PC-9 (cell line): ENCODE measurements at regions not wholly inside any gene's neighbourhood (a gene's known extent, or its start where the extent isn't known, plus 50 kb on each side); places are given as distances from the start of the nearest gene placed in this dataset.

Source experiments
- BruUV-seq: library from RNA; stranded (reverse); fragments of 400-500 nt; replicated peaks from 2 replicates; lab custom pipeline; 2021; lab: Mats Ljungman, UMichigan
- CTCF ChIA-PET: fragments of 300-600 bp; sonication (Branson Sonifier 250); formaldehyde crosslinking; loops from one replicate; lab custom pipeline; 2022; ENCODE audit warnings: antibody characterized with exemption; lab: Charles Lee
- POLR2A ChIA-PET: fragments of 300-600 bp; sonication (Branson Sonifier 250); formaldehyde crosslinking; loops from one replicate; lab custom pipeline; 2022; ENCODE audit warnings: antibody characterized with exemption; ENCODE audit not compliant: unreplicated experiment; lab: Charles Lee
- DNase-seq, 2 experiments: peaks; one replicate each; pipeline versions ENCODE4 v3.0.0 to v3.0.0-alpha.2; 2015 to 2022; ENCODE audit warnings: mixed read lengths in 1 of 2
- H2AFZ ChIP-seq: fragments of 200-600 bp; sonication (generic); 2 replicates; pipeline ENCODE4 v1.8.1; 2017; ENCODE audit warnings: antibody characterized with exemption
- H3F3A ChIP-seq: fragments of 200-600 bp; sonication (generic); 2 replicates; pipeline ENCODE4 v1.8.1; 2017; ENCODE audit warnings: antibody characterized with exemption, mild to moderate bottlenecking, low read depth; ENCODE audit not compliant: insufficient read depth
- H3K27ac ChIP-seq: fragments of 200-600 bp; sonication (generic); 2 replicates; pipeline ENCODE4 v1.6.1; 2016; ENCODE audit warnings: mixed run types
- H3K27me3 ChIP-seq: fragments of 200-600 bp; sonication (generic); 2 replicates; pipeline ENCODE4 v1.6.1; 2016; ENCODE audit warnings: low read depth, mixed run types; ENCODE audit not compliant: insufficient read depth
- H3K36me3 ChIP-seq: fragments of 200-600 bp; sonication (generic); 2 replicates; pipeline ENCODE4 v1.6.1; 2016; ENCODE audit warnings: low read depth, mixed run types
- H3K4me1 ChIP-seq: fragments of 200-600 bp; sonication (generic); replicated peaks from 2 replicates; pipeline ENCODE4 v1.6.1; 2016; ENCODE audit warnings: mixed run types; ENCODE audit not compliant: insufficient read depth
- H3K4me2 ChIP-seq: fragments of 200-600 bp; sonication (generic); 2 replicates; pipeline ENCODE4 v1.6.1; 2017; ENCODE audit warnings: mixed run types
- H3K4me3 ChIP-seq: fragments of 200-600 bp; sonication (generic); 2 replicates; pipeline ENCODE4 v1.6.1; 2016; ENCODE audit warnings: mixed run types
- H3K79me2 ChIP-seq: fragments of 200-600 bp; sonication (generic); 2 replicates; pipeline ENCODE4 v1.6.1; 2017; ENCODE audit warnings: low read depth, mixed run types
- H3K9me2 ChIP-seq: fragments of 200-600 bp; sonication (generic); 2 replicates; pipeline ENCODE4 v1.8.1; 2017; ENCODE audit warnings: mild to moderate bottlenecking; ENCODE audit not compliant: insufficient read depth
- H3K9me3 ChIP-seq: fragments of 200-600 bp; sonication (generic); 2 replicates; pipeline ENCODE4 v1.8.1; 2016; ENCODE audit warnings: low read depth; ENCODE audit not compliant: insufficient read depth
- H4K20me1 ChIP-seq: fragments of 200-600 bp; sonication (generic); 2 replicates; pipeline ENCODE4 v1.8.1; 2017; ENCODE audit not compliant: insufficient read depth
- EZH2 ChIP-seq: fragments of 200-600 bp; sonication (generic); IDR thresholded peaks from 2 replicates; pipeline ENCODE4 v1.8.0; 2017; ENCODE audit warnings: antibody characterized with exemption, low read depth
- intact Hi-C: fragments of 100-400 bp; cut with micrococcal nuclease; formaldehyde crosslinking; loops from one replicate; pipeline ENCODE4 v1.10.0; 2022; ENCODE audit not compliant: unreplicated experiment
- TF ChIP-seq, protein P1 (sequence below): fragments of 200-600 bp; sonication (generic); conservative IDR thresholded peaks from 2 replicates; pipeline ENCODE4 v1.6.1; 2017; ENCODE audit warnings: mixed run types, antibody characterized with exemption, mild to moderate bottlenecking, moderate library complexity

DNA sequence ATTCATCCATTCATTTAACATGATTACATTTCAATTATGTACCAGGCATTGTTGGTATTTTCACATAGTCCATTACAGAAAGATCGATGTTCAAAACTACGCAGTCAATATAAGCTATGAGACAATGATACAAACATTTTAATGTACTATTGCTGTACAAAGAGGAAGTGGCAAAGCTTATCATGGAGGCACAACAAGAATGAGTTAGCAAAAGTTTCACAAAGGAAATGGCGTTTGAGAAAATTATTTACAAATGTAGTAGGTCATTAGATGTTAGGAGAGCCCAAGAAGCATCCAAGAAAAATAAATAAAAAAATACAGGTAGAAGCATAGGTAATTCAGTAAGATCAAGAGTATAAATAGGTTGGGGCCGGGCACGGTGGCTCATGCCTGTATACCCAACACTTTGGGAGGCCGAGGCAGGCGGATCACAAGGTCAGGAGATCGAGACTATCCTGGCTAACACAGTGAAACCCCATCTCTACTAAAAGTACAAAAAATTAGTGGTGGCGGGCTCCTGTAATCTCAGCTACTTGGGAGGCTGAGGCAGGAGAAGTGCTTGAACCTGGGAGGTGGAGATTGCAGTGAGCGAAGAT is 1730.8 kb upstream of the CELF4 start:
- no peaks in the 10 kb centered on the region for H3K4me1 ChIP-seq
- intact Hi-C loops, result no loop called here
- POLR2A ChIA-PET, result no interaction called here

DNA sequence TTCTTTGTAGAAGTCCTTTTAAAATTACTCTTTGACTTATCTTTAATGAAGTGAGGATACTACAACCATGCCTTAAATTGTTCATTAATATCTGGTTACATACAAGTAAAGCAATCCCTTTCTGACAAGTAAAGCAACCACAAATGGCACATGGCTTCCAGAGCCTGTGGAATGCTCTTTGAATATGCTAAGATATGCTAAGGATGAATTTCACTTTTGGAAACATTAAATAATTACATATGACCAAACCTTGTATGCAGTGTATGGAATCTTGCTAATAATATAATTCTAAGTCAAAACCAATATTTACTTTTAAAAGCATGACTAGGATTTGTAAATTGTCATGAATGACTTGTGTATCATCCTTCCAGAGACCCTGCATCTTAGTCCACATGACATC is 1711.2 kb upstream of the CELF4 start:
- Histone ChIP-seq H3K9me2 (no peaks in the 10 kb centered on the region), H3K36me3 (no peaks in the 10 kb centered on the region), H3K27me3 (no peaks in the 10 kb centered on the region), H3F3A (no peaks in the 10 kb centered on the region), H2AFZ (no peak overlapping the region), H3K4me1 (no peaks in the 10 kb centered on the region), H3K27ac (no peak overlapping the region), H3K4me2 (no peak overlapping the region), H3K4me3 (no peak overlapping the region), H4K20me1 (no peaks in the 10 kb centered on the region), H3K9me3 (no peaks in the 10 kb centered on the region), H3K79me2 (no peaks in the 10 kb centered on the region)
- BruUV-seq, result no TSS peak
- ChIA-PET CTCF (no interaction called here), POLR2A (no interaction called here)
- intact Hi-C loops, result no loop called here
- TF ChIP-seq, protein P1, sequence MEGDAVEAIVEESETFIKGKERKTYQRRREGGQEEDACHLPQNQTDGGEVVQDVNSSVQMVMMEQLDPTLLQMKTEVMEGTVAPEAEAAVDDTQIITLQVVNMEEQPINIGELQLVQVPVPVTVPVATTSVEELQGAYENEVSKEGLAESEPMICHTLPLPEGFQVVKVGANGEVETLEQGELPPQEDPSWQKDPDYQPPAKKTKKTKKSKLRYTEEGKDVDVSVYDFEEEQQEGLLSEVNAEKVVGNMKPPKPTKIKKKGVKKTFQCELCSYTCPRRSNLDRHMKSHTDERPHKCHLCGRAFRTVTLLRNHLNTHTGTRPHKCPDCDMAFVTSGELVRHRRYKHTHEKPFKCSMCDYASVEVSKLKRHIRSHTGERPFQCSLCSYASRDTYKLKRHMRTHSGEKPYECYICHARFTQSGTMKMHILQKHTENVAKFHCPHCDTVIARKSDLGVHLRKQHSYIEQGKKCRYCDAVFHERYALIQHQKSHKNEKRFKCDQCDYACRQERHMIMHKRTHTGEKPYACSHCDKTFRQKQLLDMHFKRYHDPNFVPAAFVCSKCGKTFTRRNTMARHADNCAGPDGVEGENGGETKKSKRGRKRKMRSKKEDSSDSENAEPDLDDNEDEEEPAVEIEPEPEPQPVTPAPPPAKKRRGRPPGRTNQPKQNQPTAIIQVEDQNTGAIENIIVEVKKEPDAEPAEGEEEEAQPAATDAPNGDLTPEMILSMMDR, result no peak
- no peak for TF ChIP-seq EZH2
- DNase-seq, result no peak

More for the DNA sequence above, 1730.8 kb upstream of the CELF4 start:
- Histone ChIP-seq H3K4me2 (no peak overlapping the region), H3K27me3 (no peaks in the 10 kb centered on the region), H3K79me2 (no peaks in the 10 kb centered on the region), H4K20me1 (no peaks in the 10 kb centered on the region), H3K36me3 (no peaks in the 10 kb centered on the region), H3K27ac (no peak overlapping the region), H3K9me2 (no peaks in the 10 kb centered on the region), H2AFZ (no peak overlapping the region), H3K9me3 (no peaks in the 10 kb centered on the region), H3F3A (no peaks in the 10 kb centered on the region), H3K4me3 (no peak overlapping the region)
- no peak for DNase-seq
- CTCF ChIA-PET, result no interaction called here
- no TSS peak for BruUV-seq
- TF ChIP-seq, protein P1, result no peak
- no peak for TF ChIP-seq EZH2

DNA sequence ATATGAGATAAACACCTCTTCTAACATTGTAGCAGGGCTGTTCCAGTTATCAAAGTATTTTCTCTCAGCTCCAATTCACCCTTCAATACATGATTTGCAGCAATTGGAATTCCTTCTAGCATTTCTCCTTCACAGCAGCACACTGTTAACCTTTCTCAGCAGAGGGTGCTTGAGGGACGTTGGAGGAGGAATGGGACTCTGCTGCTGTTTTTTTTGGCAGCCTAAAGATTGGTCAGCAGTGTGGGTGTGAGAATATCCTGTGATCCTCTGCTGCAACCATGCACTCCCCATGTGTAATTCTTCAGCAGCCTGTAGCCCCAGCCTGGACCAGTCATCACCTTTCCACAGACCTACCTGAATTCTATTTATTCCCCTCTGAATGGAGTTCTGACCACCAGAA is 1708.9 kb upstream of the CELF4 start:
- no TSS peak for BruUV-seq
- H3K27me3 ChIP-seq, result no peaks in the 10 kb centered on the region
- H3K27ac ChIP-seq, result no peak overlapping the region
- H3K79me2 ChIP-seq, result no peaks in the 10 kb centered on the region
- no peaks in the 10 kb centered on the region for H4K20me1 ChIP-seq
- DNase-seq, result no peak
- no peak overlapping the region for H3K4me3 ChIP-seq
- no peaks in the 10 kb centered on the region for H3K4me1 ChIP-seq
- TF ChIP-seq EZH2, result no peak
- TF ChIP-seq, protein P1, result no peak
- no peak overlapping the region for H3K4me2 ChIP-seq
- CTCF ChIA-PET, result no interaction called here
- H3F3A ChIP-seq, result no peaks in the 10 kb centered on the region
- no peak overlapping the region for H2AFZ ChIP-seq
- POLR2A ChIA-PET, result no interaction called here
- intact Hi-C loops, result no loop called here
- H3K36me3 ChIP-seq, result no peaks in the 10 kb centered on the region
- H3K9me2 ChIP-seq, result no peaks in the 10 kb centered on the region
- H3K9me3 ChIP-seq, result no peaks in the 10 kb centered on the region
